ENCODE measurements at regions not wholly inside any gene's neighbourhood (a gene's known extent, or its start where the extent isn't known, plus 50 kb on each side); places are given as distances from the start of the nearest gene placed in this dataset.

DNA sequence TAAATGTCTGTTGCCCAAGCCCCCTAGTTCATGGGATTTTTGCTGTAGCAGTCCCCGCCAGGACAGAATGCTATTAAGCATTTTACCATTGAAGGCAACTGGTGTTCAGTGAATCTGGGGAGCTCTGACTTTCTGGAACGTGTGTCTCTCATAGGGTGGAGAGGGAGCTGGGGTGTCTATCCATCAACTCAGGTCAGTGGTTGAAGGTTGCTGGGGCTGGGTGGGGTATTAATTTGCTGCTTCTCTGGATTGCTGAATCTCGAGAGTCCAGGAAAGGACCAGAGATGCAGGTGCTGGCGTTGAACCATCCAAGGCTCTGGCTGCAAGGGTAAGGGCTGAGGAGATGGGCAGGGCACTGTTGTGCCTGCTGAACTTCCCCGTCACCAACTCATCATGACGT is 66.8 kb upstream of the NCK2 start:
- TF ChIP-seq EZH2 (IDR thresholded peaks at IDR 0.05; ENCODE audit: low read length): no peak
- TF ChIP-seq, protein P1, sequence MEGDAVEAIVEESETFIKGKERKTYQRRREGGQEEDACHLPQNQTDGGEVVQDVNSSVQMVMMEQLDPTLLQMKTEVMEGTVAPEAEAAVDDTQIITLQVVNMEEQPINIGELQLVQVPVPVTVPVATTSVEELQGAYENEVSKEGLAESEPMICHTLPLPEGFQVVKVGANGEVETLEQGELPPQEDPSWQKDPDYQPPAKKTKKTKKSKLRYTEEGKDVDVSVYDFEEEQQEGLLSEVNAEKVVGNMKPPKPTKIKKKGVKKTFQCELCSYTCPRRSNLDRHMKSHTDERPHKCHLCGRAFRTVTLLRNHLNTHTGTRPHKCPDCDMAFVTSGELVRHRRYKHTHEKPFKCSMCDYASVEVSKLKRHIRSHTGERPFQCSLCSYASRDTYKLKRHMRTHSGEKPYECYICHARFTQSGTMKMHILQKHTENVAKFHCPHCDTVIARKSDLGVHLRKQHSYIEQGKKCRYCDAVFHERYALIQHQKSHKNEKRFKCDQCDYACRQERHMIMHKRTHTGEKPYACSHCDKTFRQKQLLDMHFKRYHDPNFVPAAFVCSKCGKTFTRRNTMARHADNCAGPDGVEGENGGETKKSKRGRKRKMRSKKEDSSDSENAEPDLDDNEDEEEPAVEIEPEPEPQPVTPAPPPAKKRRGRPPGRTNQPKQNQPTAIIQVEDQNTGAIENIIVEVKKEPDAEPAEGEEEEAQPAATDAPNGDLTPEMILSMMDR (optimal IDR thresholded peaks at IDR 0.05 in 1 of 3, IDR thresholded peaks at IDR 0.05 in 1 of 3, conservative IDR thresholded peaks at IDR 0.05 in 1 of 3; ENCODE audit: extremely low read depth in 1 of 3, insufficient read depth in 2 of 3, low read length in 3 of 3): no peak
- FAIRE-seq (no peak), DNase-seq (ENCODE audit: low read depth, low spot score) (no peak)
- H4K20me1 ChIP-seq (ENCODE audit: control insufficient read depth, extremely low read depth, insufficient read depth, low read length): no peaks in the 10 kb centered on the region
- H3K36me3 ChIP-seq (ENCODE audit: control insufficient read depth in 2 of 2, extremely low read depth in 1 of 2, insufficient read depth in 2 of 2, low read length in 2 of 2): no peaks in the 10 kb centered on the region
- no peaks in the 10 kb centered on the region for H3K9me3 ChIP-seq (ENCODE audit: control insufficient read depth, low read depth, low read length)
- H2AFZ ChIP-seq (ENCODE audit: control insufficient read depth, low read length): no peak overlapping the region
- H3K27me3 ChIP-seq (ENCODE audit: control insufficient read depth, extremely low read depth, insufficient read depth, low read length): peaks cover 4% of the 10 kb centered on the region
- H3K4me1 ChIP-seq (ENCODE audit: control insufficient read depth, extremely low read depth, insufficient read depth, low read length): no peaks in the 10 kb centered on the region
- no peaks in the 10 kb centered on the region for H3K9me1 ChIP-seq (ENCODE audit: control insufficient read depth, extremely low read depth, insufficient read depth, low read length)
- no peak overlapping the region for H3K4me3 ChIP-seq (ENCODE audit: control insufficient read depth in 2 of 3, extremely low read depth in 1 of 3, insufficient read depth in 2 of 3, low read depth in 1 of 3, low read length in 3 of 3)
- dilution Hi-C loops (cut with MboI; ENCODE audit: extremely low pct_ligation_motif_present, low sequenced_read_pairs): no loop called here
- no peaks in the 10 kb centered on the region for H3K79me2 ChIP-seq (ENCODE audit: control insufficient read depth, insufficient read depth, low read length)
- H3K4me2 ChIP-seq (ENCODE audit: control insufficient read depth, extremely low read depth, insufficient read depth, low read depth, low read length): no peak overlapping the region
- H3K9ac ChIP-seq (ENCODE audit: control insufficient read depth, extremely low read depth, insufficient read depth, low read length): no peak overlapping the region
- no peak overlapping the region for H3K27ac ChIP-seq (ENCODE audit: control insufficient read depth, insufficient read depth, low read length)

DNA sequence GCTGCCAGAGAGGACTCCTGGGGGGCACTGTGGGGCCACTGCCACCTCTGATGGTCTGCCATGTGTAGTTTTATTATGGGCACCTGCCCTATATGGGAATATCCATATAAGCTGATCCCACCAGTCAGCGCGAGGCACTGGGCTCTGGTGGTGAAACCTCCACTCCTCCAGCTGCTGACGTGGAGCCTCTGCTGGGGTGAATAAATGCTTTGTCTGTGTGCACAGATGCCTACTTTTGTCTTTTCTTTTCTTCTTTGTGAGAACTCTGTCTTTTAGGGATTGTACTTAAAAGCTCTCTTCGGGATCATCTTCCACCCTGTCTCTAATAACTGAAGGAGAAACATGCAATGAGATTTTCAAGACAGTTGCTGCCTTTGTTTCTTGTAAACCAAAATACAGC is 68.9 kb upstream of the NCK2 start:
- H3K79me2 ChIP-seq (ENCODE audit: control insufficient read depth, insufficient read depth, low read length): no peaks in the 10 kb centered on the region
- dilution Hi-C loops (cut with MboI; ENCODE audit: extremely low pct_ligation_motif_present, low sequenced_read_pairs): no loop called here
- no peak overlapping the region for H3K4me3 ChIP-seq (ENCODE audit: control insufficient read depth in 2 of 3, extremely low read depth in 1 of 3, insufficient read depth in 2 of 3, low read depth in 1 of 3, low read length in 3 of 3)
- FAIRE-seq (no peak), DNase-seq (ENCODE audit: low read depth, low spot score) (no peak)
- H3K4me1 ChIP-seq (ENCODE audit: control insufficient read depth, extremely low read depth, insufficient read depth, low read length): no peaks in the 10 kb centered on the region
- H3K27ac ChIP-seq (ENCODE audit: control insufficient read depth, insufficient read depth, low read length): no peak overlapping the region
- H2AFZ ChIP-seq (ENCODE audit: control insufficient read depth, low read length): no peak overlapping the region
- H3K9me3 ChIP-seq (ENCODE audit: control insufficient read depth, low read depth, low read length): no peaks in the 10 kb centered on the region
- H3K4me2 ChIP-seq (ENCODE audit: control insufficient read depth, extremely low read depth, insufficient read depth, low read depth, low read length): no peak overlapping the region
- no peak overlapping the region for H3K9ac ChIP-seq (ENCODE audit: control insufficient read depth, extremely low read depth, insufficient read depth, low read length)
- H4K20me1 ChIP-seq (ENCODE audit: control insufficient read depth, extremely low read depth, insufficient read depth, low read length): no peaks in the 10 kb centered on the region
- peaks cover 8% of the 10 kb centered on the region for H3K27me3 ChIP-seq (ENCODE audit: control insufficient read depth, extremely low read depth, insufficient read depth, low read length)
- no peaks in the 10 kb centered on the region for H3K9me1 ChIP-seq (ENCODE audit: control insufficient read depth, extremely low read depth, insufficient read depth, low read length)
- TF ChIP-seq EZH2 (IDR thresholded peaks at IDR 0.05; ENCODE audit: low read length): no peak
- TF ChIP-seq, protein P1 (optimal IDR thresholded peaks at IDR 0.05 in 1 of 3, IDR thresholded peaks at IDR 0.05 in 1 of 3, conservative IDR thresholded peaks at IDR 0.05 in 1 of 3; ENCODE audit: extremely low read depth in 1 of 3, insufficient read depth in 2 of 3, low read length in 3 of 3): no peak
- H3K36me3 ChIP-seq (ENCODE audit: control insufficient read depth in 2 of 2, extremely low read depth in 1 of 2, insufficient read depth in 2 of 2, low read length in 2 of 2): no peaks in the 10 kb centered on the region

All from keratinocyte (primary cell).